Osteoblast (primary cell): ENCODE measurements at regions not wholly inside any gene's neighbourhood (a gene's known extent, or its start where the extent isn't known, plus 50 kb on each side); places are given as distances from the start of the nearest gene placed in this dataset.

Experiments used
- DNase-seq: peaks from one replicate; pipeline ENCODE4 v3.0.0; 2011; ENCODE audit warnings: low spot score, mixed read lengths; ENCODE audit not compliant: insufficient read length; ENCODE audit errors: missing footprints
- H2AFZ ChIP-seq: 2 replicates; pipeline ENCODE4 v1.6.0; 2011; ENCODE audit warnings: mild to moderate bottlenecking, low read length
- H3K27ac ChIP-seq: 2 replicates; pipeline ENCODE4 v1.5.1; 2011; ENCODE audit warnings: mild to moderate bottlenecking, low read depth, low read length, moderate library complexity
- H3K27me3 ChIP-seq: 2 replicates; pipeline ENCODE4 v1.6.0; 2012; ENCODE audit warnings: mild to moderate bottlenecking, control low read depth, inconsistent platforms, low read length, moderate library complexity; ENCODE audit not compliant: insufficient read depth
- H3K36me3 ChIP-seq: 2 replicates; pipeline ENCODE4 v1.5.1; 2011; ENCODE audit warnings: mild to moderate bottlenecking, low read length, control low read depth, moderate library complexity; ENCODE audit not compliant: insufficient read depth
- H3K4me1 ChIP-seq: 2 replicates; pipeline ENCODE4 v1.5.1; 2011; ENCODE audit warnings: mild to moderate bottlenecking, low read length, control low read depth, moderate library complexity; ENCODE audit not compliant: insufficient read depth
- H3K4me2 ChIP-seq: 2 replicates; pipeline ENCODE4 v1.6.0; 2011; ENCODE audit warnings: mild to moderate bottlenecking, low read length; ENCODE audit not compliant: insufficient read depth
- H3K4me3 ChIP-seq: fragments of 200-600 bp; sonication (generic); 3 replicates; pipeline ENCODE4 v1.5.1; 2012; ENCODE audit warnings: mild to moderate bottlenecking, low read length, inconsistent platforms; ENCODE audit not compliant: insufficient read depth
- H3K79me2 ChIP-seq: 2 replicates; pipeline ENCODE4 v1.6.0; 2012; ENCODE audit warnings: mild to moderate bottlenecking, low read length, control low read depth, inconsistent platforms; ENCODE audit not compliant: insufficient read depth
- H3K9me3 ChIP-seq: 2 replicates; pipeline ENCODE4 v1.5.1; 2011; ENCODE audit warnings: low read depth, low read length, control low read depth
- H4K20me1 ChIP-seq: 2 replicates; pipeline ENCODE4 v1.6.0; 2012; ENCODE audit warnings: mild to moderate bottlenecking, low read length, control low read depth; ENCODE audit not compliant: insufficient read depth
- TF ChIP-seq, protein P1 (sequence below): IDR thresholded peaks from 2 replicates; pipeline ENCODE4 v1.5.1; 2011; ENCODE audit warnings: mild to moderate bottlenecking, low read depth, low read length, moderate library complexity; ENCODE audit errors: extremely low read depth

DNA sequence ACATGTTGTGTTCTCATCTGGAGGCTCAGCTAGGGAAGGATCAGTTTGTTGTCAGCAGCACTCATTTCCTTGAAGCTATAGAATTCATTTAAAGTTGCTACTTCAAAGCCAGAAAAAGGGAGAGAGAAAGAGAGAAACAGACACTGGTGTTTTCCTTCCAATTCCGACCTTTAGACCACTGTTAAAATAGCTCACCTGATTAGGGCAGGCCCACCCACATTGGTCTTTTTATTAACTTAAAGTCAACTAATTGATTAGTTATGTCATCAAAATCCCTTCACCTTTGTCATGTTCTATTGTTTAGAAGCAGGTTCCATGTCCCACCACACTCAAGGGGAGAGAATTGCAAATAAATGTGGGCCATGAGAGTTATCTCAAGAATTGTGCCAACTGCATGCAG lies 560.2 kb downstream of the PCDH17 start:
- no peaks in the 10 kb centered on the region for H3K4me1 ChIP-seq
- peaks cover 2% of the 10 kb centered on the region for H3K9me3 ChIP-seq
- no peaks in the 10 kb centered on the region for H3K79me2 ChIP-seq
- no peak overlapping the region for H3K4me3 ChIP-seq
- no peak overlapping the region for H2AFZ ChIP-seq
- TF ChIP-seq, protein P1, sequence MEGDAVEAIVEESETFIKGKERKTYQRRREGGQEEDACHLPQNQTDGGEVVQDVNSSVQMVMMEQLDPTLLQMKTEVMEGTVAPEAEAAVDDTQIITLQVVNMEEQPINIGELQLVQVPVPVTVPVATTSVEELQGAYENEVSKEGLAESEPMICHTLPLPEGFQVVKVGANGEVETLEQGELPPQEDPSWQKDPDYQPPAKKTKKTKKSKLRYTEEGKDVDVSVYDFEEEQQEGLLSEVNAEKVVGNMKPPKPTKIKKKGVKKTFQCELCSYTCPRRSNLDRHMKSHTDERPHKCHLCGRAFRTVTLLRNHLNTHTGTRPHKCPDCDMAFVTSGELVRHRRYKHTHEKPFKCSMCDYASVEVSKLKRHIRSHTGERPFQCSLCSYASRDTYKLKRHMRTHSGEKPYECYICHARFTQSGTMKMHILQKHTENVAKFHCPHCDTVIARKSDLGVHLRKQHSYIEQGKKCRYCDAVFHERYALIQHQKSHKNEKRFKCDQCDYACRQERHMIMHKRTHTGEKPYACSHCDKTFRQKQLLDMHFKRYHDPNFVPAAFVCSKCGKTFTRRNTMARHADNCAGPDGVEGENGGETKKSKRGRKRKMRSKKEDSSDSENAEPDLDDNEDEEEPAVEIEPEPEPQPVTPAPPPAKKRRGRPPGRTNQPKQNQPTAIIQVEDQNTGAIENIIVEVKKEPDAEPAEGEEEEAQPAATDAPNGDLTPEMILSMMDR = no peak
- no peaks in the 10 kb centered on the region for H3K27me3 ChIP-seq
- no peaks in the 10 kb centered on the region for H4K20me1 ChIP-seq
- DNase-seq = no peak
- H3K27ac ChIP-seq = no peak overlapping the region
- no peak overlapping the region for H3K4me2 ChIP-seq
- H3K36me3 ChIP-seq = no peaks in the 10 kb centered on the region

DNA sequence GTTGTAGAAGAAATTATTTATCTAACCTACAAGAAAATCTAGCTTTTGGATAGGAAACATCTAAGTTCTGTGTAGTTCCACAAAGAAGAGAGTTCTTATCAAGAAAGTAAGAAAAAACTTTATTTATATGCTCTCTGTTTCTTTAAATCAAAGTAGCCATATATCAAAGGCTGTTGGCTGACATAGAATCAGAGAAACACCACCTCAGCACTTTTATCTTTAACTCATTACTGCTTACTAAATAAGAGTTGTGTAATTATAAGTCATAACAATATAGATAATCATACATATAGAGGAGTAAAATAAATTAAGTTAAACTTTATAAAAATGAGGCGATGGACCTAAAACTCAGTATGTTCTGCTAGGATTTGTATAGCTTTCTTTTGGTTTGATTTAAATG lies 570.6 kb downstream of the PCDH17 start:
- H2AFZ ChIP-seq = no peak overlapping the region
- H4K20me1 ChIP-seq = no peaks in the 10 kb centered on the region
- H3K9me3 ChIP-seq = no peaks in the 10 kb centered on the region
- no peaks in the 10 kb centered on the region for H3K79me2 ChIP-seq
- DNase-seq = no peak
- H3K27ac ChIP-seq = no peak overlapping the region
- H3K27me3 ChIP-seq = no peaks in the 10 kb centered on the region
- H3K4me1 ChIP-seq = no peaks in the 10 kb centered on the region
- H3K36me3 ChIP-seq = no peaks in the 10 kb centered on the region
- TF ChIP-seq, protein P1 = no peak
- no peak overlapping the region for H3K4me3 ChIP-seq
- no peak overlapping the region for H3K4me2 ChIP-seq

DNA sequence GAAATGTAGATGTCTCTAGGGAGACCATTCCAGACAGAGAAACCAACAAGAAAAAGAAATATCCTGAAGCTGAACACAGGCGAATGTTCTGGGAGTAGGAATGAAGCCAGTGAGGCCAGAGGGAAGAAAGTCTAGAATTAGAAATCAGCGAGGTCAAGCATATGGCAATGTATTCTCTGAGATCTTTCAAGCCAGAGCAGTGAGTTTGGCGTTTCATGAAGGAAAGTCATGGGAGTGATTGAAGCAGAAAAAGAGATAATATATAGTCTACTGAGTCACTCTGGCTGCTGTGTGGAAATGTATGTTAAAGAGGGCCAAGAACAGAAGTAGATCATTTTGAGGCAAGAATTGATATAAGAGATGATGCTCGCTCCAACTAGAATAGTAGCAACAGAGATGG lies 576.0 kb downstream of the PCDH17 start:
- Histone ChIP-seq H3K9me3 (no peaks in the 10 kb centered on the region), H4K20me1 (no peaks in the 10 kb centered on the region), H3K36me3 (no peaks in the 10 kb centered on the region), H2AFZ (no peak overlapping the region), H3K27me3 (no peaks in the 10 kb centered on the region), H3K4me3 (no peak overlapping the region), H3K79me2 (no peaks in the 10 kb centered on the region), H3K4me1 (no peaks in the 10 kb centered on the region), H3K27ac (no peak overlapping the region), H3K4me2 (no peak overlapping the region)
- peak; percentile 11 for DNase-seq
- TF ChIP-seq, protein P1 = no peak

DNA sequence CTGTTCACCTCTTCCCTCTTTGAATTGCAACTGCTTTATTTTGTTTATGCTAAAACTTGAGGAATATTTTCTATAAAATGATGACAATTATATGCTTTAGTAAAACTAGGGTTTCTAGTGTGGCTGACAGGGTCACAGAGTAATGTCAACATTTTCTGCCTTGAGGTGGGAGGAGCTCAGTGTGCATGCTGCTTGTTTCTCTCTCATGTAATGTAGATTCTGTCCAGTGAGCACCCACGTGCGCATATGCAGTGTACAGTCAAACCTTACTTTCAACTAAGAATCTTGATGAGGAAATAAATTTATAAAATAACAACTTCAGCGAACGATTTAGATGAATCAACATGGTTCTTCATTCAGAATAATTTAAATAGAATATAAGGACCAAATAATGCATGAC lies 603.9 kb downstream of the PCDH17 start:
- no peaks in the 10 kb centered on the region for H3K79me2 ChIP-seq
- no peak overlapping the region for H2AFZ ChIP-seq
- no peak overlapping the region for H3K27ac ChIP-seq
- H3K4me1 ChIP-seq = no peaks in the 10 kb centered on the region
- H3K4me3 ChIP-seq = no peak overlapping the region
- H4K20me1 ChIP-seq = no peaks in the 10 kb centered on the region
- H3K36me3 ChIP-seq = no peaks in the 10 kb centered on the region
- no peak for DNase-seq
- peaks cover 3% of the 10 kb centered on the region for H3K9me3 ChIP-seq
- H3K4me2 ChIP-seq = no peak overlapping the region
- no peaks in the 10 kb centered on the region for H3K27me3 ChIP-seq
- TF ChIP-seq, protein P1 = no peak
